OCI-LY1 (cell line): ENCODE measurements at regions not wholly inside any gene's neighbourhood (a gene's known extent, or its start where the extent isn't known, plus 50 kb on each side); places are given as distances from the start of the nearest gene placed in this dataset.

Experiments used
- EZH2 ChIP-seq: fragments of 200-600 bp; sonication (generic), shearing (Covaris generic); IDR thresholded peaks from 2 replicates; pipeline ENCODE4 v1.8.0; 2017; ENCODE audit warnings: borderline replicate concordance, mixed run types, mild to moderate bottlenecking, antibody characterized with exemption, low read length, moderate library complexity, mixed read lengths
- TF ChIP-seq, protein P1 (sequence below): fragments of 200-600 bp; sonication (generic), shearing (Covaris generic); IDR thresholded peaks from 2 replicates; pipeline ENCODE4 v1.5.1; 2017; ENCODE audit warnings: mild to moderate bottlenecking, antibody characterized with exemption, low read length, moderate library complexity, mixed read lengths

DNA sequence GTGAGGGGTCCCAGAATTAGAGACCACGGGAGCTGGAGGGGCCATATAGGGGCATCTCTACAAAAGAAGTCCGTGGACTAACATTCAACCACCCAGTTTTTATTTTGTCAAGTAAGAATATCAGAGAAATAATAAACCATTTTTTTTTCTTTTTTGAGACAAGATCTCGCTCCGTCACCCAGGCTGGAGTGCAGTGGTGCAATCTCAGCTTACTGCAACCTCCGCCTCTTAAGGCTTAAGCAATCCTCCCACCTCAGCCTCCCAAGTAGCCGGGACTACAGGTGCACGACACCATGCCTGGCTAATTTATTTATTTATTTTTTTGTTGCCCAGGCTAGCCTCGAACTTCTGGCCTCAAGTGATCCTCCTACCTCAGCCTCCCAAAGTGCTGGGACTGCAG is 82.7 kb downstream of the ZFP36L2 start:
- TF ChIP-seq, protein P1, sequence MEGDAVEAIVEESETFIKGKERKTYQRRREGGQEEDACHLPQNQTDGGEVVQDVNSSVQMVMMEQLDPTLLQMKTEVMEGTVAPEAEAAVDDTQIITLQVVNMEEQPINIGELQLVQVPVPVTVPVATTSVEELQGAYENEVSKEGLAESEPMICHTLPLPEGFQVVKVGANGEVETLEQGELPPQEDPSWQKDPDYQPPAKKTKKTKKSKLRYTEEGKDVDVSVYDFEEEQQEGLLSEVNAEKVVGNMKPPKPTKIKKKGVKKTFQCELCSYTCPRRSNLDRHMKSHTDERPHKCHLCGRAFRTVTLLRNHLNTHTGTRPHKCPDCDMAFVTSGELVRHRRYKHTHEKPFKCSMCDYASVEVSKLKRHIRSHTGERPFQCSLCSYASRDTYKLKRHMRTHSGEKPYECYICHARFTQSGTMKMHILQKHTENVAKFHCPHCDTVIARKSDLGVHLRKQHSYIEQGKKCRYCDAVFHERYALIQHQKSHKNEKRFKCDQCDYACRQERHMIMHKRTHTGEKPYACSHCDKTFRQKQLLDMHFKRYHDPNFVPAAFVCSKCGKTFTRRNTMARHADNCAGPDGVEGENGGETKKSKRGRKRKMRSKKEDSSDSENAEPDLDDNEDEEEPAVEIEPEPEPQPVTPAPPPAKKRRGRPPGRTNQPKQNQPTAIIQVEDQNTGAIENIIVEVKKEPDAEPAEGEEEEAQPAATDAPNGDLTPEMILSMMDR, result no peak
- no peak for TF ChIP-seq EZH2
